Cardiac fibroblast (primary cell): ENCODE measurements at regions not wholly inside any gene's neighbourhood (a gene's known extent, or its start where the extent isn't known, plus 50 kb on each side); places are given as distances from the start of the nearest gene placed in this dataset.
A peak's percentile ranks its signal among the peaks of the same experiment; 100 is the strongest.

Source experiments
- DNase-seq, 2 donors: peaks; one replicate each; pipeline versions ENCODE4 v3.0.0 to v3.0.0-alpha.2; 2010; ENCODE audit warnings: low read depth in 2 of 2
- H3K4me3 ChIP-seq, 2 donors: replicated peaks in 1 of 2; 1 replicate in 1 of 2; 2 replicates in 1 of 2; pipeline ENCODE4 v1.5.1; 2011; ENCODE audit warnings: low read depth in 2 of 2, low read length in 2 of 2, mild to moderate bottlenecking in 2 of 2, moderate library complexity in 1 of 2
- TF ChIP-seq, protein P1 (sequence below): IDR thresholded peaks from one replicate; pipeline ENCODE4 v1.5.1; 2011; ENCODE audit warnings: low read depth, mild to moderate bottlenecking, low read length, inconsistent platforms

DNA sequence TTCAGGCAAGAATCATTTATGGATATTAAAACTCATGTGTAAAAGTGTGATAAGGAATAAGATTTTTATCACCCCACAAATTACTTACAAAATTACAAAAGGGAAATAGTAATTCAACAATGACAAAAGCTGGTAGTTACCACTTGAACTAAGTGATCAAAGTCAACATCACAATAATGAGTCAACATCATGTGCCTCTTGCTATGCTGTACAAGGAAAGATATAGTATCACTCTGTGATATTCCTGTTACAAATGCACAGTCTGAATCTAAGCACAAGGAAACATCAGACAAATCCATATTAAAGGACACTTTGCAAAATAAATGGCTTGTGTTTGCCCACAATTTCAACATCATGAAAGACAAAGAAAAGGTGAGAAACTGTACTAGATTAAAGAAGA, 90.5 kb upstream of the PLCL2 start:
- H3K4me3 ChIP-seq, result no peak overlapping the region
- DNase-seq, result peak in 1 of 2 donors; percentile 15
- TF ChIP-seq, protein P1, sequence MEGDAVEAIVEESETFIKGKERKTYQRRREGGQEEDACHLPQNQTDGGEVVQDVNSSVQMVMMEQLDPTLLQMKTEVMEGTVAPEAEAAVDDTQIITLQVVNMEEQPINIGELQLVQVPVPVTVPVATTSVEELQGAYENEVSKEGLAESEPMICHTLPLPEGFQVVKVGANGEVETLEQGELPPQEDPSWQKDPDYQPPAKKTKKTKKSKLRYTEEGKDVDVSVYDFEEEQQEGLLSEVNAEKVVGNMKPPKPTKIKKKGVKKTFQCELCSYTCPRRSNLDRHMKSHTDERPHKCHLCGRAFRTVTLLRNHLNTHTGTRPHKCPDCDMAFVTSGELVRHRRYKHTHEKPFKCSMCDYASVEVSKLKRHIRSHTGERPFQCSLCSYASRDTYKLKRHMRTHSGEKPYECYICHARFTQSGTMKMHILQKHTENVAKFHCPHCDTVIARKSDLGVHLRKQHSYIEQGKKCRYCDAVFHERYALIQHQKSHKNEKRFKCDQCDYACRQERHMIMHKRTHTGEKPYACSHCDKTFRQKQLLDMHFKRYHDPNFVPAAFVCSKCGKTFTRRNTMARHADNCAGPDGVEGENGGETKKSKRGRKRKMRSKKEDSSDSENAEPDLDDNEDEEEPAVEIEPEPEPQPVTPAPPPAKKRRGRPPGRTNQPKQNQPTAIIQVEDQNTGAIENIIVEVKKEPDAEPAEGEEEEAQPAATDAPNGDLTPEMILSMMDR, result no peak

- TF ChIP-seq, protein P1, result no peak
- no peak overlapping the region for H3K4me3 ChIP-seq
- DNase-seq, result no peak
Measured at GRCh38 chr3:16795581-16795980, 89.2 kb upstream of the PLCL2 start.

DNA sequence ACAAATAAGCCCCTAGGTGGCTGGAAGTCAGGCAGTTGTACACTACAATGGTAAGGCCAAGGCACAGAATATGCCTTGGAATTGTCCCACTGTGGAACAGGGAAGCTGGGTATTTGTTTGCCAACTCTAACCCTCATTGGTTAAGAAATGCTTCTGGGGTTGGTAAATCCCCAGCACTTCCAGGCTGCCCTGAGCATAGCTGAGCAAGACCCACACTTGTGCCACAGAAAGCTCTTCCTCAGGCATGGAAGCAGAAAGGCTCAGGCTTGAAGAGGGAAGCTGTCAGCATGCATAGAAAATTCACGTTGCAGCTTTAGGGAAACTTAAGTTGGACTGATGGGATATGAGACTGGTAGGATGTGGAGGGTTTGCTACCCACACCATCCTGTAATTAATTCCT, 86.9 kb upstream of the PLCL2 start:
- DNase-seq, result no peak
- TF ChIP-seq, protein P1, result no peak

DNA sequence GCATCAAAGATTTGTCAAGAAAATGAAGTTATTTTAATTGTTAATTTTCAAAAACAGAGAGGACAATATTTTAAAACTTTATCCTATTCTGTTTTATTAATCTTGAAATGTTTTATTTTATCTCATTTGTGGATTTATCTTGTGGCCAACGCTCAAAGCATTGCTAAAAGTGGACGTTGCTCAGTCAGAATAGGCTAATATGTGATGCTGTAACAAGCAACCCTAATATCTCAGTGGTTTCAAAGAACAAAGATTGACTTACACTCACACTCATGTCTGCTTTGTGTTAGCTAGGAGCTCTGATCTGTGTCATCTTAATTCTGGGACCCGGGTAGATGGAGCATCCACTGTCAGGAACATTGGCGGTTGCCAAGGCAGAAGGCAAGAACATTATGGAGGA, 86.0 kb upstream of the PLCL2 start:
- TF ChIP-seq, protein P1, result no peak
- H3K4me3 ChIP-seq, result no peak overlapping the region
- DNase-seq, result no peak

More for the DNA sequence above, 86.9 kb upstream of the PLCL2 start:
- H3K4me3 ChIP-seq, result no peak overlapping the region

GRCh38 chr3:16800361-16800760, 84.4 kb upstream of the PLCL2 start:
- H3K4me3 ChIP-seq, result no peak overlapping the region
- TF ChIP-seq, protein P1, result no peak
- DNase-seq, result no peak

DNA sequence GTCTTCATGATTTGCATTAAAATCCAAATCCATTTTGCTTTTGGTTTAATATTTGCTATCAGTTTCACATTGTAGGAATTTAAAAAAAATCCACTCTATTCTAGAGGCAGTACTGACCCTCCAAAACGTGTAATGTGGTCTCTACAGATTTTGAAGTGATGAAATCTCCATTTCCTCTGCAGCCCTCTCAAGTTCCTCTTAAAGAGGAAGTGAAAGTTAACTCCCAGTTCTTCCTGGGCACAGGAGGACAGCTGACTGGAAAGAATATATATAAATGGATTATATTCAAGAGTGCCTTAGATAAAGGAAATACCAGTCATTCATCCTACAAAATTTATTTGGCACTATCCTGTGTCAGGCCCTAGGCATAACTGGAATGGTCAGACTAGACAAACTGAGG, 83.5 kb upstream of the PLCL2 start:
- no peak overlapping the region for H3K4me3 ChIP-seq
- peak; percentile 28 to 52 for DNase-seq
- TF ChIP-seq, protein P1, result no peak

DNA sequence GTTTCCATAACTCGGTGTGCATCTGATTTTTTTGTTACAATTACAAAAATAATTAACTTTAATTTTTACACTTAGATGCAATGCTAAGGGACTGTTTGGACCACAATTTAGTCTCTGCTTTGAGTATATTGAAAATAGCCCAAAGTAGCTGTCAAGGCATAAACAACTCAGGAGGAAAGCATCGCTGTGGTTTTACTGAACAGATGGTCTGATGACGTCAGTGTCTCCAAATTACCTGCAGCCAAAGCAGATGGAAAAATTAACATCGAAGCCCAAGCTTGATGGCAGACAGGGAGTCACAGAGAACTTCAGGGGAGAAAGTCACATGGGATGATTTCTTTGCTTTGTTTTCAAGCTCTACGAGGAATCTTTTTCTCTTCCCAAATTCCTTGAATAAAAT, 83.1 kb upstream of the PLCL2 start:
- peak; percentile 14 to 51 for DNase-seq
- TF ChIP-seq, protein P1, result no peak
- no peak overlapping the region for H3K4me3 ChIP-seq
